HCT116 (cell line): ENCODE measurements at regions not wholly inside any gene's neighbourhood (a gene's known extent, or its start where the extent isn't known, plus 50 kb on each side); places are given as distances from the start of the nearest gene placed in this dataset.

Source experiments
- ATAC-seq: fragments of 200-7000 bp; cut with Tn5 transposase; 2 replicates; pipeline ENCODE4 v1.9.1; 2020; ENCODE audit warnings: mild to moderate bottlenecking, moderate library complexity
- BruUV-seq: library from RNA; stranded (reverse); fragments of 400-500 nt; replicated peaks from 2 replicates; lab custom pipeline; 2021; lab: Mats Ljungman, UMichigan
- CTCF ChIA-PET: fragments of 300-600 bp; sonication (Branson Sonifier 250); formaldehyde crosslinking; loops from one replicate; lab custom pipeline; 2021; ENCODE audit warnings: antibody characterized with exemption; lab: Charles Lee
- POLR2A ChIA-PET: fragments of 300-600, 350-600 bp; sonication (Branson Sonifier 250); formaldehyde crosslinking; loops from one replicate; lab custom pipeline; 2021; ENCODE audit warnings: antibody characterized with exemption; lab: Charles Lee
- RAD21 ChIA-PET, 2 experiments: fragments of 300-600 bp; sonication (Branson Sonifier 250); formaldehyde crosslinking; loops; one replicate each; lab custom pipeline; 2023; ENCODE audit warnings: low total read pairs in 2 of 2; ENCODE audit not compliant: uncharacterized antibody in 2 of 2, unreplicated experiment in 2 of 2, low non-redundant PET in 1 of 2; lab: Charles Lee
- DNase-seq: peaks from one replicate; pipeline ENCODE4 v3.0.0-alpha.2; 2010; ENCODE audit warnings: low read depth, low spot score
- H2AFZ ChIP-seq: fragments of 200-600 bp; shearing (Covaris generic), sonication (generic); 2 replicates; pipeline ENCODE4 v1.6.1; 2017; ENCODE audit warnings: low read depth, mixed run types, mixed read lengths, antibody characterized with exemption, low read length; ENCODE audit not compliant: poor library complexity, severe bottlenecking
- H3K27ac ChIP-seq: 2 replicates; pipeline ENCODE4 v1.5.1; 2012; ENCODE audit warnings: low read depth, low read length
- H3K27me3 ChIP-seq: fragments of 200-600 bp; sonication (generic); 2 replicates; pipeline ENCODE4 v1.6.1; 2016; ENCODE audit warnings: mixed run types, low read length, mixed read lengths; ENCODE audit not compliant: insufficient read depth
- H3K36me3 ChIP-seq, 2 experiments: fragments of 200-500 bp in 1 of 2; fragments of 200-600 bp in 1 of 2; sonication (Bioruptor generic) in 1 of 2; sonication (generic) in 1 of 2; 2 replicates each; pipeline versions ENCODE4 v1.5.1 to v1.6.1; 2014 to 2016; ENCODE audit warnings: low read length in 2 of 2, inconsistent platforms in 1 of 2, mixed read lengths in 1 of 2, mixed run types in 1 of 2; ENCODE audit not compliant: insufficient read depth in 2 of 2, control insufficient read depth in 1 of 2
- H3K4me1 ChIP-seq, 2 experiments: fragments of 200-600 bp in 1 of 2; sonication (generic) in 1 of 2; 2 replicates each; pipeline versions ENCODE4 v1.5.1 to v1.6.1; 2012 to 2017; ENCODE audit warnings: low read length in 2 of 2, inconsistent platforms in 1 of 2, mild to moderate bottlenecking in 1 of 2, mixed read lengths in 1 of 2, mixed run types in 1 of 2, moderate library complexity in 1 of 2; ENCODE audit not compliant: insufficient read depth in 2 of 2, control insufficient read depth in 1 of 2
- H3K4me2 ChIP-seq: fragments of 200-600 bp; sonication (generic); 2 replicates; pipeline ENCODE4 v1.6.1; 2017; ENCODE audit warnings: mixed run types, low read length, mixed read lengths
- H3K4me3 ChIP-seq, 2 experiments: fragments of 200-600 bp in 1 of 2; sonication (generic) in 1 of 2; replicated peaks in 1 of 2; 2 replicates each; pipeline ENCODE4 v1.5.1; 2011 to 2016; ENCODE audit warnings: low read length in 2 of 2, control low read depth in 1 of 2, low read depth in 1 of 2, mild to moderate bottlenecking in 1 of 2, mixed read lengths in 1 of 2, mixed run types in 1 of 2
- H3K79me2 ChIP-seq: fragments of 200-600 bp; sonication (generic); 2 replicates; pipeline ENCODE4 v1.6.1; 2017; ENCODE audit warnings: mild to moderate bottlenecking, mixed run types, low read length, moderate library complexity, mixed read lengths; ENCODE audit not compliant: insufficient read depth
- H3K9ac ChIP-seq: fragments of 200-600 bp; sonication (generic); 2 replicates; pipeline ENCODE4 v1.6.1; 2016; ENCODE audit warnings: low read length, mixed read lengths
- H3K9me2 ChIP-seq: fragments of 200-600 bp; sonication (generic), shearing (Covaris generic); 2 replicates; pipeline ENCODE4 v1.6.1; 2017; ENCODE audit warnings: mixed run types, mild to moderate bottlenecking, moderate library complexity; ENCODE audit not compliant: insufficient read depth
- H3K9me3 ChIP-seq, 2 experiments: fragments of 200-500 bp in 1 of 2; fragments of 200-600 bp in 1 of 2; sonication (Bioruptor generic) in 1 of 2; sonication (generic) in 1 of 2; 2 replicates each; pipeline ENCODE4 v1.6.1; 2014 to 2017; ENCODE audit warnings: low read length in 2 of 2, mixed read lengths in 2 of 2, inconsistent platforms in 1 of 2, low read depth in 1 of 2, mild to moderate bottlenecking in 1 of 2, mixed run types in 1 of 2, moderate library complexity in 1 of 2; ENCODE audit not compliant: control insufficient read depth in 1 of 2, insufficient read depth in 1 of 2
- H4K20me1 ChIP-seq: fragments of 200-600 bp; sonication (generic), shearing (Covaris generic); 2 replicates; pipeline ENCODE4 v1.6.1; 2017; ENCODE audit warnings: mixed run types, mild to moderate bottlenecking, moderate library complexity; ENCODE audit not compliant: insufficient read depth
- ATF3 ChIP-seq: IDR thresholded peaks from 2 replicates; pipeline ENCODE4 v1.6.1; 2012
- CEBPB ChIP-seq: IDR thresholded peaks from 2 replicates; pipeline ENCODE4 v1.6.1; 2012; ENCODE audit warnings: low read depth
- CTCF ChIP-seq, 3 experiments: fragments of 200-600 bp in 1 of 3; sonication (generic) in 1 of 3; IDR thresholded peaks in 2 of 3; conservative IDR thresholded peaks in 1 of 3; 2 replicates each; pipeline ENCODE4 v1.5.1; 2012 to 2017; ENCODE audit warnings: low read depth in 2 of 3, low read length in 2 of 3, antibody characterized with exemption in 1 of 3, borderline replicate concordance in 1 of 3, control low read depth in 1 of 3, mild to moderate bottlenecking in 1 of 3, mixed read lengths in 1 of 3, mixed run types in 1 of 3, moderate library complexity in 1 of 3; ENCODE audit not compliant: insufficient read depth in 1 of 3
- EZH2 ChIP-seq: fragments of 200-600 bp; sonication (generic); IDR thresholded peaks from 2 replicates; pipeline ENCODE4 v1.6.1; 2017; ENCODE audit warnings: antibody characterized with exemption, mixed run types
- EZH2phosphoT487 ChIP-seq: fragments of 200-600 bp; IDR thresholded peaks from 2 replicates; pipeline ENCODE4 v1.6.1; 2018; ENCODE audit warnings: antibody characterized with exemption, borderline replicate concordance
- FOSL1 ChIP-seq: IDR thresholded peaks from 2 replicates; pipeline ENCODE4 v1.6.1; 2012; ENCODE audit warnings: low read depth
- JUND ChIP-seq: IDR thresholded peaks from 2 replicates; pipeline ENCODE4 v1.6.1; 2012
- MAX ChIP-seq: IDR thresholded peaks from 2 replicates; pipeline ENCODE4 v1.6.1; 2012
- POLR2A ChIP-seq: IDR thresholded peaks from 2 replicates; pipeline ENCODE4 v1.7.0; 2011; ENCODE audit warnings: borderline replicate concordance; ENCODE audit not compliant: insufficient read depth, insufficient read length; ENCODE audit errors: extremely low read depth
- POLR2AphosphoS5 ChIP-seq: IDR thresholded peaks from 2 replicates; pipeline ENCODE4 v1.6.1; 2011; ENCODE audit warnings: mild to moderate bottlenecking, low read depth, low read length, moderate library complexity
- REST ChIP-seq: IDR thresholded peaks from 2 replicates; pipeline ENCODE4 v1.6.1; 2012; ENCODE audit warnings: low read depth
- SIN3A ChIP-seq: IDR thresholded peaks from 2 replicates; pipeline ENCODE4 v1.6.1; 2012; ENCODE audit warnings: low read depth
- SP1 ChIP-seq: IDR thresholded peaks from 2 replicates; pipeline ENCODE4 v1.6.1; 2012; ENCODE audit warnings: low read depth
- TCF7L2 ChIP-seq: IDR thresholded peaks from 2 replicates; pipeline ENCODE4 v1.7.0; 2011; ENCODE audit warnings: borderline replicate concordance, inconsistent platforms; ENCODE audit not compliant: insufficient read depth, insufficient read length; ENCODE audit errors: extremely low read depth
- YY1 ChIP-seq: IDR thresholded peaks from 2 replicates; pipeline ENCODE4 v1.6.1; 2011; ENCODE audit warnings: low read length, low read depth, moderate library complexity, mild to moderate bottlenecking; ENCODE audit not compliant: insufficient replicate concordance; ENCODE audit errors: extremely low read depth
- ZFX ChIP-seq: fragments of 450-650 bp; IDR thresholded peaks from 2 replicates; pipeline ENCODE4 v1.6.1; 2017
- ZNF274 ChIP-seq: fragments of 200-500 bp; sonication (Bioruptor generic); IDR thresholded peaks from 2 replicates; pipeline ENCODE4 v1.6.1; 2014; ENCODE audit warnings: mild to moderate bottlenecking, low read depth, low read length, inconsistent platforms
- intact Hi-C: fragments of 100-400 bp; cut with micrococcal nuclease; formaldehyde crosslinking; loops from 2 replicates; pipeline ENCODE4 v1.10.0; 2022
- TF ChIP-seq, protein P1 (sequence below): IDR thresholded peaks from 2 replicates; pipeline ENCODE4 v1.6.1; 2011; ENCODE audit warnings: mild to moderate bottlenecking, low read length, moderate library complexity; ENCODE audit not compliant: insufficient replicate concordance; ENCODE audit errors: extremely low read depth

- ChIA-PET POLR2A (no interaction called here), RAD21 (no interaction called here), CTCF (interaction anchor here (0.7 kb wide), 1 partner anchor 46 kb away, joined by 3 read pairs; no protein-coding TSS in a partner anchor)
- TF ChIP-seq SP1 (no peak), POLR2A (no peak), JUND (no peak), FOSL1 (no peak), ZFX (no peak), ATF3 (no peak), CTCF (IDR thresholded peaks at IDR 0.05 in 2 of 3, conservative IDR thresholded peaks at IDR 0.05 in 1 of 3; ENCODE audit: borderline replicate concordance in 1 of 3, insufficient read depth in 1 of 3, low read depth in 2 of 3, low read length in 2 of 3) (no peak), ZNF274 (no peak), YY1 (no peak), REST (no peak), CEBPB (no peak), EZH2phosphoT487 (no peak), TCF7L2 (no peak), SIN3A (no peak), POLR2AphosphoS5 (no peak), EZH2 (no peak), MAX (no peak)
- TF ChIP-seq, protein P1, sequence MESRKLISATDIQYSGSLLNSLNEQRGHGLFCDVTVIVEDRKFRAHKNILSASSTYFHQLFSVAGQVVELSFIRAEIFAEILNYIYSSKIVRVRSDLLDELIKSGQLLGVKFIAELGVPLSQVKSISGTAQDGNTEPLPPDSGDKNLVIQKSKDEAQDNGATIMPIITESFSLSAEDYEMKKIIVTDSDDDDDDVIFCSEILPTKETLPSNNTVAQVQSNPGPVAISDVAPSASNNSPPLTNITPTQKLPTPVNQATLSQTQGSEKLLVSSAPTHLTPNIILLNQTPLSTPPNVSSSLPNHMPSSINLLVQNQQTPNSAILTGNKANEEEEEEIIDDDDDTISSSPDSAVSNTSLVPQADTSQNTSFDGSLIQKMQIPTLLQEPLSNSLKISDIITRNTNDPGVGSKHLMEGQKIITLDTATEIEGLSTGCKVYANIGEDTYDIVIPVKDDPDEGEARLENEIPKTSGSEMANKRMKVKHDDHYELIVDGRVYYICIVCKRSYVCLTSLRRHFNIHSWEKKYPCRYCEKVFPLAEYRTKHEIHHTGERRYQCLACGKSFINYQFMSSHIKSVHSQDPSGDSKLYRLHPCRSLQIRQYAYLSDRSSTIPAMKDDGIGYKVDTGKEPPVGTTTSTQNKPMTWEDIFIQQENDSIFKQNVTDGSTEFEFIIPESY = no peak
- Histone ChIP-seq H3K27me3 (no peaks in the 10 kb centered on the region), H3K9ac (no peak overlapping the region), H3K4me2 (no peak overlapping the region), H4K20me1 (no peaks in the 10 kb centered on the region), H3K9me2 (no peaks in the 10 kb centered on the region), H3K79me2 (no peaks in the 10 kb centered on the region), H3K4me1 (no peaks in the 10 kb centered on the region), H2AFZ (no peak overlapping the region), H3K27ac (no peak overlapping the region), H3K9me3 (no peaks in the 10 kb centered on the region), H3K4me3 (no peak overlapping the region), H3K36me3 (no peaks in the 10 kb centered on the region)
- no TSS peak for BruUV-seq
- intact Hi-C loops = no loop called here
- ATAC-seq (no peak), DNase-seq (no peak)
These were observed 340.2 kb upstream of the SOX9 start for GRCh38 chr17:71780596-71780995.
